Lower leg skin (tissue), 4 donors: ENCODE measurements at regions not wholly inside any gene's neighbourhood (a gene's known extent, or its start where the extent isn't known, plus 50 kb on each side); places are given as distances from the start of the nearest gene placed in this dataset.

Experiments used
- DNase-seq, 2 donors: peaks; one replicate each; pipeline ENCODE4 v3.0.0-alpha.2; 2019; ENCODE audit warnings: low spot score in 2 of 2
- H3K4me3 ChIP-seq: fragments of 200-600 bp; sonication (generic); 2 replicates; pipeline ENCODE4 v1.5.1; 2017; ENCODE audit warnings: mild to moderate bottlenecking, low read depth; ENCODE audit not compliant: poor library complexity, severe bottlenecking
- CTCF ChIP-seq, 3 donors: fragments of 450-650 bp; IDR thresholded peaks; one replicate each; pipeline ENCODE4 v1.5.1; 2016; ENCODE audit warnings: antibody characterized with exemption in 3 of 3, mild to moderate bottlenecking in 3 of 3, moderate library complexity in 2 of 3
- POLR2A ChIP-seq, 2 donors: fragments of 450-650 bp; IDR thresholded peaks; one replicate each; pipeline ENCODE4 v1.6.1; 2016 to 2017; ENCODE audit warnings: antibody characterized with exemption in 2 of 2, mild to moderate bottlenecking in 1 of 2, moderate library complexity in 1 of 2
- WGBS, 2 donors: methylation state at CpG; one replicate each; pipeline ENCODE4 v1.1.5; 2018; 5-methylcytosine and 5-hydroxymethylcytosine counted together
- intact Hi-C: fragments of 100-400 bp; cut with DNase I; formaldehyde crosslinking; loops from one replicate; pipeline ENCODE4 v1.15.0; 2023; ENCODE audit warnings: low total_unique reads

- no peak overlapping the region for H3K4me3 ChIP-seq
- TF ChIP-seq CTCF (IDR thresholded peaks at IDR 0.05), result no peak
- TF ChIP-seq POLR2A (IDR thresholded peaks at IDR 0.05), result no peak
- intact Hi-C loops, result no loop called here
- no peak for DNase-seq
Measured at GRCh38 chr9:74117151-74117550, 380.0 kb upstream of the RORB start.

- WGBS, 2 donors, result 85 to 89% methylated on average over 3 of the region's 3 CpGs
- no peak for DNase-seq
- H3K4me3 ChIP-seq, result no peak overlapping the region
- TF ChIP-seq CTCF (IDR thresholded peaks at IDR 0.05), result no peak
- no peak for TF ChIP-seq POLR2A (IDR thresholded peaks at IDR 0.05)
- intact Hi-C loops, result no loop called here
Measured at GRCh38 chr9:74117731-74118130, 379.4 kb upstream of the RORB start.

GRCh38 chr9:74120061-74120460, 377.1 kb upstream of the RORB start:
- H3K4me3 ChIP-seq, result no peak overlapping the region
- WGBS, 2 donors, result 26 to 34% methylated on average over 1 of the region's 1 CpG
- intact Hi-C loops, result no loop called here
- DNase-seq, result no peak
- no peak for TF ChIP-seq POLR2A (IDR thresholded peaks at IDR 0.05)
- TF ChIP-seq CTCF (IDR thresholded peaks at IDR 0.05), result no peak

GRCh38 chr9:74120470-74120869, 376.7 kb upstream of the RORB start:
- H3K4me3 ChIP-seq, result no peak overlapping the region
- DNase-seq, result no peak
- intact Hi-C loops, result no loop called here
- WGBS, 2 donors, result 77 to 88% methylated on average over 4 of the region's 4 CpGs
- TF ChIP-seq POLR2A (IDR thresholded peaks at IDR 0.05), result no peak
- TF ChIP-seq CTCF (IDR thresholded peaks at IDR 0.05), result no peak

GRCh38 chr9:74122216-74122615, 374.9 kb upstream of the RORB start:
- TF ChIP-seq POLR2A (IDR thresholded peaks at IDR 0.05), result no peak
- no peak for TF ChIP-seq CTCF (IDR thresholded peaks at IDR 0.05)
- intact Hi-C loops, result no loop called here
- WGBS, 2 donors, result 78% methylated on average over 2 of the region's 2 CpGs
- DNase-seq, result no peak
- H3K4me3 ChIP-seq, result no peak overlapping the region

- DNase-seq, result no peak
- TF ChIP-seq CTCF (IDR thresholded peaks at IDR 0.05) (no peak), POLR2A (IDR thresholded peaks at IDR 0.05) (no peak)
- 73 to 74% methylated on average over 4 of the region's 4 CpGs for WGBS, 2 donors
- H3K4me3 ChIP-seq, result no peak overlapping the region
- intact Hi-C loops, result no loop called here
Measured at GRCh38 chr9:74122661-74123060, 374.5 kb upstream of the RORB start.
